ENCODE measurements at regions not wholly inside any gene's neighbourhood (a gene's known extent, or its start where the extent isn't known, plus 50 kb on each side); places are given as distances from the start of the nearest gene placed in this dataset.

DNA sequence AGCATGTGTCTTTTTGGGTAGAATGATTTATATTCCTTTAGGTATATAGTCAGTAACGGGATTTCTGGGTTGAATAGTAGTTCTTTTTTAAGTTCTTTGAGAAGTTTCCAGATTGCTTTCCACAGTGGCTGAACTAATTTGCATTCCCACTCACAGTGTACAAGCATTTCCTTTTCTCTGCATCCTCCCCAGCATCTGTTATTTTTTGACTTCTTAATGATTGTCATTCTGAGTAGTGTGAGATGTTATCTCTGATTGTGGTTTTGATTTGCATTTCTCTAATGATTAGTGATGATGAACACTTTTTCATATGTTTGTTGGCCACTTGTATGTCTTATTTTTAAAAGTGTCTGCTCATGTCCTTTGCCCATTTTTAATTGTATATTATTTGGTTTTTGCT lies 337.6 kb downstream of the EFHB start:
- H3K27ac Mint-ChIP-seq (ENCODE audit: unreplicated experiment): no peak overlapping the region
- no peaks in the 10 kb centered on the region for H3K36me3 Mint-ChIP-seq (ENCODE audit: low read depth)
- TF ChIP-seq, protein P1, sequence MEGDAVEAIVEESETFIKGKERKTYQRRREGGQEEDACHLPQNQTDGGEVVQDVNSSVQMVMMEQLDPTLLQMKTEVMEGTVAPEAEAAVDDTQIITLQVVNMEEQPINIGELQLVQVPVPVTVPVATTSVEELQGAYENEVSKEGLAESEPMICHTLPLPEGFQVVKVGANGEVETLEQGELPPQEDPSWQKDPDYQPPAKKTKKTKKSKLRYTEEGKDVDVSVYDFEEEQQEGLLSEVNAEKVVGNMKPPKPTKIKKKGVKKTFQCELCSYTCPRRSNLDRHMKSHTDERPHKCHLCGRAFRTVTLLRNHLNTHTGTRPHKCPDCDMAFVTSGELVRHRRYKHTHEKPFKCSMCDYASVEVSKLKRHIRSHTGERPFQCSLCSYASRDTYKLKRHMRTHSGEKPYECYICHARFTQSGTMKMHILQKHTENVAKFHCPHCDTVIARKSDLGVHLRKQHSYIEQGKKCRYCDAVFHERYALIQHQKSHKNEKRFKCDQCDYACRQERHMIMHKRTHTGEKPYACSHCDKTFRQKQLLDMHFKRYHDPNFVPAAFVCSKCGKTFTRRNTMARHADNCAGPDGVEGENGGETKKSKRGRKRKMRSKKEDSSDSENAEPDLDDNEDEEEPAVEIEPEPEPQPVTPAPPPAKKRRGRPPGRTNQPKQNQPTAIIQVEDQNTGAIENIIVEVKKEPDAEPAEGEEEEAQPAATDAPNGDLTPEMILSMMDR (IDR thresholded peaks at IDR 0.05): no peak
- peaks cover 38% of the 10 kb centered on the region for H3K9me3 Mint-ChIP-seq (ENCODE audit: low read depth)
- no peak overlapping the region for H3K4me3 Mint-ChIP-seq (ENCODE audit: unreplicated experiment)
- no peaks in the 10 kb centered on the region for H3K4me1 Mint-ChIP-seq (ENCODE audit: low read depth)
- DNase-seq (ENCODE audit: low spot score): no peak
- no peaks in the 10 kb centered on the region for H3K27me3 Mint-ChIP-seq (ENCODE audit: low read depth)

DNA sequence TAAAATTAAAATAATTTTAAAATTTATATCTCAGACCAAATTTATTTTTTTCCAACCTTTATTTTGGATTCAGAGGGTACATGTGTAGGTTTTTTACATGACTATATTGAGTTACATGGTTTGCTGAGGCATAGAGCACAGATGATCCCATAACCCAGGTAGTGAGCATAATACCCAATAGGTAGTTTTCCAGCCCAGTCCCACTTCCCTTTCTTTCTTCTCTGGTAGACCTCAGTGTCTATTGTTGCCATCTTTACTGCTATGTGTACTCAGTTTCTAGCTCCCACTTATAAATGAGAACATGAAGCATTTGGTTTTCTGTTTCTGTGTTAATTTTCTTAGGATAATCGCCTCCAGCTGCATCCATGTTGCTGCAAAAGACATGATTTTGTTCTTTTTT lies 338.1 kb downstream of the EFHB start:
- Mint-ChIP-seq H3K27me3 (ENCODE audit: low read depth) (no peaks in the 10 kb centered on the region), H3K27ac (ENCODE audit: unreplicated experiment) (no peak overlapping the region), H3K4me3 (ENCODE audit: unreplicated experiment) (no peak overlapping the region), H3K4me1 (ENCODE audit: low read depth) (no peaks in the 10 kb centered on the region), H3K9me3 (ENCODE audit: low read depth) (peaks cover 41% of the 10 kb centered on the region), H3K36me3 (ENCODE audit: low read depth) (no peaks in the 10 kb centered on the region)
- no peak for DNase-seq (ENCODE audit: low spot score)
- TF ChIP-seq, protein P1 (IDR thresholded peaks at IDR 0.05): no peak
